HG03045 (cell line): ENCODE measurements at regions not wholly inside any gene's neighbourhood (a gene's known extent, or its start where the extent isn't known, plus 50 kb on each side); places are given as distances from the start of the nearest gene placed in this dataset.

Source experiments
- ATAC-seq: cut with Tn5 transposase; IDR thresholded peaks from one replicate; pipeline ENCODE4 v1.9.1; 2021; ENCODE audit warnings: mild to moderate bottlenecking, moderate library complexity; ENCODE audit not compliant: unreplicated experiment

GRCh38 chr2:180175736-180176135 is 168.6 kb upstream of the CWC22 start:
- no peak for ATAC-seq

- no peak for ATAC-seq
Measured at GRCh38 chr2:180174580-180174979, 167.5 kb upstream of the CWC22 start.

GRCh38 chr2:180169474-180169873 is 162.4 kb upstream of the CWC22 start:
- ATAC-seq: no peak

DNA sequence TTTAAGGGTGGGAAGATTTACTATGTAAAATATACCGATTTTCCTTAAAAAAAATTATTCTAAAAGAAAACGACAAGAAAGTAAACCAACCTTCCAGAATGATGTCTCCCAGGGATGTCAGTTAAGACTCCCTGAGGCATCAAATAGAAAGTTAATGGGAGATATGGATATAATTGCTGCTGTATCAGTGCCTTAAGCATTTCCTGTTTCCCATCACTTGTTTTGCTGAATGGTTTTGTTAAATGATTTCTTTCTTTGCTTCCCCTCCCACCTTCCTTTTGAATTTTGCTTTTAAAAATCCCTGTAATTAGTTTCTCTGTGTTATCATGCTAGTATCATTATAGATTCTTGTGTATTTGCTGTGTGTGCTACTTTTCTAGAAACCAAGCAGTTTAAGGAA is 154.3 kb upstream of the CWC22 start:
- no peak for ATAC-seq

DNA sequence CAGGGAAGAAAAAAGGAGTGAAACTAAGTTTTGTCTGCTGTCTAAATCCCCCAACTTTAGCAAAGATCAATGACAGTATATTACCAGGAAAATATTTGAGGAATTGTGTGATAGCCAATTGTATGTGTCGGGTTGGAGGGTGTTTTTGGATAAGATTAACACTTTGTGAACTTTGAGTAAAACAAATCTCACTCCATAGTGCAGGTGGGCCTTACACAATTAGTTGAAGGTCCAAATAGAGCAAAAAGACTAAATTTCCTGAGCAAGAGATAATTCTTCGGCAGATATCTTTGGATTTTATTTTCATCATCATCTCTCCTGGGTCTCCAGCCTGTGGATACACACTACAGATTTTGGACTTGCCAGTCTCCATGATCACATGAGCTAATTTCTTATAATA is 152.8 kb upstream of the CWC22 start:
- ATAC-seq: no peak

- ATAC-seq: no peak
Measured at GRCh38 chr2:180158961-180159360, 151.9 kb upstream of the CWC22 start.

DNA sequence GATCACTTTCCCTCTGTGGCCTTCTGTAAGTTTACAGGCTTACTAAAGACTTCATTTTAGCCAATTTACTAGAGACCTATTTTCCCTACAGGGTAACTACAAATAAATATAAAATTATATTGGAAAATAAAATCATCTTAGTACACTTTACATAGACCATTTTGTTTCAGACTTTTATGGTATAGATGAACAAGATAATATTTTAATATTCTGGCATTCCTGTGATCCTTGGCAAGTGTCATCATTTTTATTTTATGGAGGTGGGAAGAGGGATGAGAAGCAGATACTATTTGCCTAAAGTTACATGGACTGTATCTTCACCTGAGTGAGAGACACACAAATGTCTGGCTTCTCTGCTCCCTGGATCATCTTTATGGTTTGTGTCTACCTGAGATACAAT is 149.6 kb upstream of the CWC22 start:
- ATAC-seq: no peak

DNA sequence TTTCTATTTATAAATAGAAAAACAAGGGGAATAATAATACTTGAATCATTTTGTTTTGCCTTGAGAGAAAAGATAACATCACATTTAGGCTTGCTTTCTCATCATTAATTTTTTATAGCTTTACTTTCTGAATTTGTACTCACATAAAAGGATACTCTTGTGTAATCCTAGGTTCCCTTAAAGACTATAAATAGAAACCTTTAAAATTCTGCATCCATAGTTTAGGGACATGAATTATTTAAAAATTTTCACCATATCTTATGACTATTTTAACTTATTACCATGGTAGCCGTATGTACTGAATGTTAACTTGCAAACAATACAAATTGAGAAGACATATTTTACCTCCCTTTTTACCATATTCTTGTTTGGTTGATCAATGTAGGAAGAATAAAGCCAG is 143.5 kb upstream of the CWC22 start:
- no peak for ATAC-seq

DNA sequence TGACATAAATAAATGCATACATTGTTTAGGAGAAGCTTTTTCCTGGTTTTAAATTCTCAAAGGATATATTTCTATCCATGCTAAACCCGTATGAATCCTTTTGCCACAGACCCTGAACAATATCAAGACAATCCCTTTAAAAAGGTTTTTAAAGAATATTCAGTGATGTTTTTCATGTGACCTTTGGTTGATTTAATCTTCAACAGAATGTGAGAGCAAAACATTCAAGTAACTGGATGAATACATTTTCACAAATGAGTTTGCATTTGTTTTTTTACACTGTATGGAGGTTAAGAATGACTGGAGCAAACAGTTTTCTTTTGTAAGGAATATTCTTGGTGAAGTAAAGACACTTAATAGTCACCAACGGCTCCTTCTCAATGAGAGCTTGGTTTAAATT is 139.4 kb upstream of the CWC22 start:
- no peak for ATAC-seq

DNA sequence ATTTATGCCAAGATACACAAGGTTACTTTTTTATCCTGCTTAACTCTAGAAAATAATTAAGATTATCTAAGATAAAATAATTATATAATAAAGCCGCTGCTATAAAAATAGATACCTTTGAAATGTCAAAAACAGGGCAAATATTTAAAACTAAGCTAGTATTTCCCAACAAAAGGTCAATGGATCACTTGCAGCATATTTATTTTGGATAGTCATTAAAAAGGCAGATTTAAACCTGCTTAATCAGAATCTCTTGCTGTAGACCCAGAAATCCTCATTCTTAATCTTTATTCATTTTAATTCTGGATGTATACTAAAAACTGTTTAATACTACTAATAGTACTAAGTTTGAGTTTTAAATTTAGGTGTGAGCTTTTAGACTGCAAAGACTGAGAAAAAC is 139.0 kb upstream of the CWC22 start:
- no peak for ATAC-seq

DNA sequence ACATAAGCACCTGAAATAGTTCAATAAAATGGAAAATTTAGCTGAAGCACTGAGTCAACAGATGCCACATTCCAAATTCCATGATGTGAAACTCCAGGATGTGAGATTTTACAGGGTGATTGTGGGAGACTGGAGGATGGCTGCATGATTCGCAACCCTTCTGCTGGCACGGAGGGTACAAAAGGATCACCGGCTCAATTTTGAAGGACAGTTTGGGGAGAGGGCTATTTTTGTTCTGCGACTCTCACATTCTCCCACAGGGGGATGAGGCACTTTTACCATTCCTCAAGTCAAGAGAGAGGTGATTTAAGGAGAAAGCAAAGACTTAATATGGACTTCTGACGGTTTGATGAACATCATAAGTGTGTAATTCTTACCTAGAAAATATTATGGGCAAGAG is 138.1 kb upstream of the CWC22 start:
- no peak for ATAC-seq

DNA sequence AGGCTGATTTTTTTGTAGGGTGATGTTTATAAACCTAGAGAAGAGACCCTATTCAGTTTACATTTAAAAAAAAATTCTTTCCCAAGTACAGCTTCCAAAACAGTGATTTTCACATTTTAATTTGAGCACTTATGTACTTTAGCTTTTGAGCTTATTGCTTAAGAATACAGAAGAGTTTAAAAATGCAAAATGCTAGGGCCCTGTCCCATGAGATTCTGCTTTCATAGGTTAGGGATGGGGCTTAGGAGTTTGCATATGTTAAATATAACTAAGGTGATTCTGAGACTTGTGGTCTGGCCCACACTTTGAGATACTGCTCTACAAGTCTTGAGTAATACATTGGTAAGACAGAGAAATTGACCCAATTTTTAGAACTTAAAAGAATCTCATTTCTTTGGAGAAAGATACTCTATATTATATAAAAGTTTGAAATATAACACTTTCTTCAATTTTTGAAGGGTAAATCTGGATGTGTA is 137.3 kb upstream of the CWC22 start:
- ATAC-seq: no peak

DNA sequence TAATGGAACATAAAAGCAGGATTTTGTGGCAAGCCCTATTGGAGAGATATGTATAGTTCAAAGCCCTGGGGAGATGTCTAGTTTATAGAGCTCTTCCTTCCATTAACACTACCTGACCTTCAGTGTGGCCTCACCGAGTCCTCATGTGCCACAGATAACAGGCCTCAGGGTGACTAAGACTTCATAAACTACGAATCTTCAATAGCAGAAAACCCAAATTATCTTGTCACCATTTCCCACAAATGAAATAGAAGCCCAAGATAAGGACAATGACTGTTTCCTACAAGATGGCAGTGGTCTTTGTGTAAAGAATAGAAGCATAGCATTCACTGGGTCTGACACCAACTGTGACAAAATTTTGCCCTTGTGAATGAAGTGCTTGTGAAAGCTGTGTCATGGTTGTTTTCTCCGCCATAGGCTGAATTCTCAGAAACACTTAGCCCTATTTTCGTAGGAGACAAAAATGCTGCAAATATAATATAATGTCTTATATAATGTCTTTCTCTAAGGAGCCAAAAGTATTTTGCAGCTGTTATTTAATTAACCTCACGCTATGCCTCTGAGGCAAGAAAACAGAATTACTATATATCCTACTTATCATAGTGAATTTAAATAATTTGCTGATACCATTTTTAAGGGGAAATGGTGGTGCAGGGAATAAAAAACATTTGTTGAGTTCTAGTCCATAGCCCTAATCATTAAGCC is 136.7 kb upstream of the CWC22 start:
- no peak for ATAC-seq

- ATAC-seq: no peak
Measured at GRCh38 chr2:180141600-180141999, 134.5 kb upstream of the CWC22 start.

- no peak for ATAC-seq
Measured at GRCh38 chr2:180133736-180134135, 126.6 kb upstream of the CWC22 start.

- ATAC-seq: no peak
Measured at GRCh38 chr2:180130403-180130802, 123.3 kb upstream of the CWC22 start.

GRCh38 chr2:180128861-180129260 is 121.8 kb upstream of the CWC22 start:
- no peak for ATAC-seq

- ATAC-seq: peak; percentile 70
Measured at GRCh38 chr2:180125245-180125962, 118.3 kb upstream of the CWC22 start.

GRCh38 chr2:180124273-180125139 is 117.4 kb upstream of the CWC22 start:
- ATAC-seq: no peak

DNA sequence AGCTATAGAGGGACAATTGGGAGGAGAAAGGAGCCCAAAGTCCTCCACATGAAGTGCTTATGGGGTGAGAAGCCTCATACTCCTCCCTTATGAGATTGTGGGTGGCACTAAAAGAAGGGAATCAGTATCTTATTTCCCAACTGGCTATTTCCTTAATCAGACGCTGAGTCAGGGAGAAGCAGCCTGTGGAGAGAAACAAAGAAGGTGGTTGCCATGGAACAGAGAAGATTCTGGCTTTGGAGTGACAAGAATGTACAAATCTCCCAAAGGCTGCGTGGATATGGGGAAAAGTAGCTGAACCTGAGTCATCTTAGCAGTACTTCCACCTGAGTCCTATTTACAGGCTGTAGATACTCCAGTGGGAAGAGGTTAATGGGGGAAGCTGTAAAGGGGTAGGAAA is 115.8 kb upstream of the CWC22 start:
- ATAC-seq: no peak

DNA sequence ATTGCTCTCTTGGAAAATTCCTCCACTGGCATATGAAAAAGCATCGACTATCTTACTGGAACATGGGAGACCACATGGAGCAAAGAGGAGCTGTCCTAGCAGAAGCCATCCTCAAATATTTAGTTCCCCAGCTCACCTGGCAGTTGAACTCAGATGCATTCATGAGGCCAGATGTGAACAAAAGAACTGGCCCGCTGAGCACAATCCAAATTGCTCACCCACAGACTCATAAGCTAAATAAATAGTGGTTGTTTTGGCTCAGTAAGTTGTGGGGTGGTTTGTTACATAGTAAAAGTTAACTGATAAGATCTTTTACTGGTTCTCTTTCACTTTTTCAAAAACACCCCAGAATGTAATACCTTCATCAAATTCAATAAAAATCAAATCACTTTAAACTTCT is 108.6 kb upstream of the CWC22 start:
- no peak for ATAC-seq

DNA sequence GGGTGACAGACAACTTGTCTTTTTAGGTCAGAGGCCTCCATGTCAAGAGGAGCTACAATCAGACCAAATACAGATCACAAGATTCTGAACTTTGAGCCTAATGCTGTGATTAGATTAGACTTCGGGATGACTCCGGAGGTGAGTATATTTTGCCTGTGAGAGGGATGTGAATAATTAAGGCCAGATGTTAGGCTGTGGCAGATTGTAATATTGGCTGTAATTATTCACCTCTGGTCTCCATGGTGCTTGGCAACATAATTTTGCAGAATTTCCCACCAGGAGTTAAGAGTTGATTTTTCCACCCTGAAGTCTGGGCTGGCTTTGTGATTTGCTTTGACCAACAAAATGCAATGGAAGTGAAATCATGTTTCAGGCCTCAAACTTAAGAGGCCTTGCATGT is 108.2 kb upstream of the CWC22 start:
- no peak for ATAC-seq
